ENCODE measurements at regions not wholly inside any gene's neighbourhood (a gene's known extent, or its start where the extent isn't known, plus 50 kb on each side); places are given as distances from the start of the nearest gene placed in this dataset.

DNA sequence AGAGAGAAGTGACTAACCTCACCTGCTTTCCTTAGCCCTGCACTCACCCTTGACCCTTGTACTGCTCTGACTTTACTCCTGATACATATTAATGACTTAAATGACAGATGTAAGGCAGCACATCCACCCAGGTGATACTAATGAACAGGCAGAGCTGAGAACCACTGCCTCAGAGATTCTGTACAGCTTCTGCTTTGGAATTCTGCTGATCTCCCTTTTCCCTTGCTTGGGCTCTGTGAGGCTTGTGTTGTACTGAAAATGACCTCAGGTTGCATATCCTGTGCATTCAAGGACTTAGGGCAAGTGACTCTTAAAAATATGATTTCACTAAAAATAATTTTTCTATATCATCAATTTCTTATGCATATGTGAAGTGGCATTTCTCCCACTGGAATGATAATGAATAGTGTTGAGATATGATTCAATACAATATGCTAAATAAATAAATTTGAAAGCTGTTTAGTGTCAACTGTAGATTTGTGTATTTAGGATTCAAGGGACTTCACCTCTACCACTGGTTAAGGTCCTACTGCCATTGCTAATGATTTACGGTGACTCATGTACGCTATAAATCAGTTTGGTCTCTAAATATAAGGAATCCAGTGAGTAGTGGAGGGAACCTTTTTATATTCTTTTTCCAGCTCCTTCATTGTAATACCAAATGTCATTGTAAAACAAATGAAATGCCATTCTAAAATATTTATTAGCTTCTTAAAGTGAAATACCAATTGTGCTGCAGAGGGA lies 328.3 kb downstream of the SOCS6 start:
- in situ Hi-C loops (cut with HindIII; ENCODE audit: extremely low pct_ligation_motif_present, low pct_unique_long_range_greater_than_20kb) (loop anchor here (25.0 kb wide), 1 partner anchor 95 kb away; no protein-coding TSS in a partner anchor), intact Hi-C loops (cut with micrococcal nuclease; ENCODE audit: unreplicated experiment) (no loop called here)
- Histone ChIP-seq H3K4me1 (ENCODE audit: insufficient read depth, low read length) (no peaks in the 10 kb centered on the region), H3K4me3 (replicated peaks in 1 of 3; ENCODE audit: insufficient read depth in 1 of 3, low read depth in 2 of 3, low read length in 3 of 3) (no peak overlapping the region), H3K9me3 (ENCODE audit: low read length) (no peaks in the 10 kb centered on the region), H3K27me3 (ENCODE audit: control insufficient read depth in 1 of 2, insufficient read depth in 2 of 2, low read length in 2 of 2) (no peaks in the 10 kb centered on the region), H3K27ac (ENCODE audit: extremely low read length, insufficient read depth, low read length) (no peak overlapping the region), H3K79me2 (ENCODE audit: insufficient read depth, low read length) (no peaks in the 10 kb centered on the region), H3K9ac (ENCODE audit: insufficient read depth, low read depth, low read length) (no peak overlapping the region), H3K4me2 (ENCODE audit: low read depth, low read length) (no peak overlapping the region), H3K36me3 (replicated peaks in 1 of 2; ENCODE audit: control insufficient read depth in 1 of 2, insufficient read depth in 2 of 2, low read length in 2 of 2) (no peaks in the 10 kb centered on the region), H4K20me1 (ENCODE audit: insufficient read depth, low read length) (no peaks in the 10 kb centered on the region), H2AFZ (ENCODE audit: low read length) (no peak overlapping the region)
- FAIRE-seq (no peak), ATAC-seq (no peak), DNase-seq (ENCODE audit: low spot score) (no peak)
- 61% methylated on average over 2 of the region's 2 CpGs for WGBS (ENCODE audit: low lambda C conversion rate)
- ChIA-PET POLR2A (no interaction called here), CTCF (ENCODE audit: low intra/inter-chr PET ratio, low total read pairs) (no interaction called here)
- no TSS peak for BruUV-seq (replicated peaks)
- TF ChIP-seq FOXC1 (CRISPR knock-in tag; IDR thresholded peaks at IDR 0.05; ENCODE audit: borderline replicate concordance) (no peak), EP300 (IDR thresholded peaks at IDR 0.05; ENCODE audit: low read depth in 2 of 2, low read length in 2 of 2) (no peak), EP300 (CRISPR knock-in tag; IDR thresholded peaks at IDR 0.05; ENCODE audit: borderline replicate concordance) (no peak), PRPF4 (IDR thresholded peaks at IDR 0.05; ENCODE audit: low read depth, low read length, poor library complexity, severe bottlenecking) (no peak), ZKSCAN8 (CRISPR knock-in tag; IDR thresholded peaks at IDR 0.05; ENCODE audit: borderline replicate concordance) (no peak), ZEB1 (IDR thresholded peaks at IDR 0.05; ENCODE audit: insufficient replicate concordance, low read depth) (no peak), MYNN (CRISPR knock-in tag; IDR thresholded peaks at IDR 0.05; ENCODE audit: low read depth) (no peak), ZNF430 (CRISPR knock-in tag; IDR thresholded peaks at IDR 0.05) (no peak), HMG20B (CRISPR knock-in tag; conservative IDR thresholded peaks at IDR 0.05) (no peak)
- TF ChIP-seq, protein P1, sequence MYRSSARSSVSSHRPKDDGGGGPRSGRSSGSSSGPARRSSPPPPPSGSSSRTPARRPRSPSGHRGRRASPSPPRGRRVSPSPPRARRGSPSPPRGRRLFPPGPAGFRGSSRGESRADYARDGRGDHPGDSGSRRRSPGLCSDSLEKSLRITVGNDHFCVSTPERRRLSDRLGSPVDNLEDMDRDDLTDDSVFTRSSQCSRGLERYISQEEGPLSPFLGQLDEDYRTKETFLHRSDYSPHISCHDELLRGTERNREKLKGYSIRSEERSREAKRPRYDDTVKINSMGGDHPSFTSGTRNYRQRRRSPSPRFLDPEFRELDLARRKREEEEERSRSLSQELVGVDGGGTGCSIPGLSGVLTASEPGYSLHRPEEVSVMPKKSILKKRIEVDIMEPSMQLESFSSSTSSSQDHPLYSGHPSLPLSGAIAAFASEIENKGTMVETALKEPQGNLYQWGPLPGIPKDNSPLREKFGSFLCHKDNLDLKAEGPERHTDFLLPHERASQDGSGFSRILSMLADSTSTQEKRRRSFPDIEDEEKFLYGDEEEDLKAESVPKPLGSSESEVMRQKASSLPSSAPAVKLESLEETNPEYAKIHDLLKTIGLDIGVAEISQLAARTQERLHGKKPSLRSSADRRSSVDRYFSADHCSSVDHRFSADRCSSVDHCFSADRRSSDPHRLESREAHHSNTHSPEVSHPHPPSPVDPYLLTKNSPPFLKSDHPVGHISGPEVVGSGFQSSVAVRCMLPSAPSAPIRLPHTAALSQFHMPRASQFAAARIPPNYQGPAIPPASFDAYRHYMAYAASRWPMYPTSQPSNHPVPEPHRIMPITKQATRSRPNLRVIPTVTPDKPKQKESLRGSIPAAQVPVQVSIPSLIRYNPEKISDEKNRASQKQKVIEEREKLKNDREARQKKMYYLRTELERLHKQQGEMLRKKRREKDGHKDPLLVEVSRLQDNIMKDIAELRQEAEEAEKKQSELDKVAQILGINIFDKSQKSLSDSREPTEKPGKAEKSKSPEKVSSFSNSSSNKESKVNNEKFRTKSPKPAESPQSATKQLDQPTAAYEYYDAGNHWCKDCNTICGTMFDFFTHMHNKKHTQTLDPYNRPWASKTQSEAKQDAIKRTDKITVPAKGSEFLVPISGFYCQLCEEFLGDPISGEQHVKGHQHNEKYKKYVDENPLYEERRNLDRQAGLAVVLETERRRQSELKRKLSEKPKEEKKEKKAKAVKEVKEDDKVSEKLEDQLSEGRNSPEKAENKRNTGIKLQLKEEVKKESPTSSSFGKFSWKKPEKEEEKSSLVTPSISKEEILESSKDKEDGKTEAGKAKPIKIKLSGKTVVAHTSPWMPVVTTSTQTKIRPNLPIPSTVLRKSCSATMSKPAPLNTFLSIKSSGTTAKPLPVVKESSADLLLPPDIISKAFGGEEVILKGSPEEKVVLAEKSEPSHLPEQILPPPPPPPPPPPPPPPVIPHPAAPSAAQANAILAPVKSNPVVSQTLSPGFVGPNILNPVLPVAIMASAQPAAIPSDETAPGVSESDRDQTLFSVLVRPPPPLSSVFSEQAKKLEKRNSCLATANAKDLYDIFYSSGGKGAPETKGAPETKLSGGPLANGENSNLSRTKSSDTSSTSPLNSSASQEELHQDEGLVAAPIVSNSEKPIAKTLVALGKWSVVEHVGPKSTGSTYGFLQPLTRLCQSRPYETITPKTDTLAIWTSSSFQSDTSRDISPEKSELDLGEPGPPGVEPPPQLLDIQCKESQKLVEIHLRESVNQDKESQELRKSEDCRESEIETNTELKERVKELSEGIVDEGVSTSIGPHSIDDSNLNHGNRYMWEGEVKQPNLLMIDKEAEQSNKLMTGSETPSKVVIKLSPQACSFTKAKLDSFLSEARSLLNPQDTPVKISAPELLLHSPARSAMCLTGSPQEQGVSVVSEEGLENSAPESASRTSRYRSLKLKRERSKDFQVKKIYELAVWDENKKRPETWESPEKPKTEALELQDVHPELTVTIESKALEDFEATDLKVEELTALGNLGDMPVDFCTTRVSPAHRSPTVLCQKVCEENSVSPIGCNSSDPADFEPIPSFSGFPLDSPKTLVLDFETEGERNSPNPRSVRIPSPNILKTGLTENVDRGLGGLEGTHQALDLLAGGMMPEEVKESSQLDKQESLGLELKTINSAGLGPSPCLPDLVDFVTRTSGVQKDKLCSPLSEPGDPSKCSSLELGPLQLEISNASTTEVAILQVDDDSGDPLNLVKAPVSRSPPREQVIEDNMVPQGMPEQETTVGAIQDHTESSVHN (CRISPR knock-in tag; IDR thresholded peaks at IDR 0.05) = no peak
- TF ChIP-seq, protein P2, sequence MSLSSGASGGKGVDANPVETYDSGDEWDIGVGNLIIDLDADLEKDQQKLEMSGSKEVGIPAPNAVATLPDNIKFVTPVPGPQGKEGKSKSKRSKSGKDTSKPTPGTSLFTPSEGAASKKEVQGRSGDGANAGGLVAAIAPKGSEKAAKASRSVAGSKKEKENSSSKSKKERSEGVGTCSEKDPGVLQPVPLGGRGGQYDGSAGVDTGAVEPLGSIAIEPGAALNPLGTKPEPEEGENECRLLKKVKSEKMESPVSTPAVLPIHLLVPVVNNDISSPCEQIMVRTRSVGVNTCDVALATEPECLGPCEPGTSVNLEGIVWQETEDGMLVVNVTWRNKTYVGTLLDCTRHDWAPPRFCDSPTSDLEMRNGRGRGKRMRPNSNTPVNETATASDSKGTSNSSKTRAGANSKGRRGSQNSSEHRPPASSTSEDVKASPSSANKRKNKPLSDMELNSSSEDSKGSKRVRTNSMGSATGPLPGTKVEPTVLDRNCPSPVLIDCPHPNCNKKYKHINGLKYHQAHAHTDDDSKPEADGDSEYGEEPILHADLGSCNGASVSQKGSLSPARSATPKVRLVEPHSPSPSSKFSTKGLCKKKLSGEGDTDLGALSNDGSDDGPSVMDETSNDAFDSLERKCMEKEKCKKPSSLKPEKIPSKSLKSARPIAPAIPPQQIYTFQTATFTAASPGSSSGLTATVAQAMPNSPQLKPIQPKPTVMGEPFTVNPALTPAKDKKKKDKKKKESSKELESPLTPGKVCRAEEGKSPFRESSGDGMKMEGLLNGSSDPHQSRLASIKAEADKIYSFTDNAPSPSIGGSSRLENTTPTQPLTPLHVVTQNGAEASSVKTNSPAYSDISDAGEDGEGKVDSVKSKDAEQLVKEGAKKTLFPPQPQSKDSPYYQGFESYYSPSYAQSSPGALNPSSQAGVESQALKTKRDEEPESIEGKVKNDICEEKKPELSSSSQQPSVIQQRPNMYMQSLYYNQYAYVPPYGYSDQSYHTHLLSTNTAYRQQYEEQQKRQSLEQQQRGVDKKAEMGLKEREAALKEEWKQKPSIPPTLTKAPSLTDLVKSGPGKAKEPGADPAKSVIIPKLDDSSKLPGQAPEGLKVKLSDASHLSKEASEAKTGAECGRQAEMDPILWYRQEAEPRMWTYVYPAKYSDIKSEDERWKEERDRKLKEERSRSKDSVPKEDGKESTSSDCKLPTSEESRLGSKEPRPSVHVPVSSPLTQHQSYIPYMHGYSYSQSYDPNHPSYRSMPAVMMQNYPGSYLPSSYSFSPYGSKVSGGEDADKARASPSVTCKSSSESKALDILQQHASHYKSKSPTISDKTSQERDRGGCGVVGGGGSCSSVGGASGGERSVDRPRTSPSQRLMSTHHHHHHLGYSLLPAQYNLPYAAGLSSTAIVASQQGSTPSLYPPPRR (CRISPR knock-in tag; IDR thresholded peaks at IDR 0.05; ENCODE audit: borderline replicate concordance) = no peak

Measured in HepG2 (cell line).